DOHH2 (cell line): ENCODE measurements at regions not wholly inside any gene's neighbourhood (a gene's known extent, or its start where the extent isn't known, plus 50 kb on each side); places are given as distances from the start of the nearest gene placed in this dataset.

Source experiments
- H3F3A ChIP-seq: fragments of 200-600 bp; sonication (generic), shearing (Covaris generic); 2 replicates; pipeline ENCODE4 v1.6.0; 2016; ENCODE audit warnings: antibody characterized with exemption, mild to moderate bottlenecking; ENCODE audit not compliant: control insufficient read depth, insufficient read depth
- H3K27ac ChIP-seq: fragments of 200-600 bp; sonication (generic); 2 replicates; pipeline ENCODE4 v1.5.1; 2014; ENCODE audit warnings: low read depth, mild to moderate bottlenecking, low read length, moderate library complexity
- H3K27me3 ChIP-seq: fragments of 200-600 bp; sonication (generic); 2 replicates; pipeline ENCODE4 v1.6.1; 2014; ENCODE audit warnings: mild to moderate bottlenecking, low read length, mixed read lengths; ENCODE audit not compliant: control insufficient read depth
- H3K36me3 ChIP-seq: fragments of 200-600 bp; sonication (generic); 2 replicates; pipeline ENCODE4 v1.6.1; 2014; ENCODE audit warnings: mild to moderate bottlenecking, low read length, moderate library complexity, mixed read lengths; ENCODE audit not compliant: control insufficient read depth
- H3K4me1 ChIP-seq: fragments of 200-600 bp; sonication (generic); 2 replicates; pipeline ENCODE4 v1.6.1; 2014; ENCODE audit warnings: mild to moderate bottlenecking, low read length, mixed read lengths; ENCODE audit not compliant: control insufficient read depth
- H3K4me2 ChIP-seq: fragments of 200-600 bp; sonication (generic); 2 replicates; pipeline ENCODE4 v1.6.0; 2014; ENCODE audit warnings: mild to moderate bottlenecking, low read length, moderate library complexity
- H3K4me3 ChIP-seq: fragments of 200-600 bp; sonication (generic); 2 replicates; pipeline ENCODE4 v1.5.1; 2014; ENCODE audit warnings: mild to moderate bottlenecking, low read length, mixed read lengths
- H3K79me2 ChIP-seq: fragments of 200-600 bp; sonication (generic); 2 replicates; pipeline ENCODE4 v1.6.1; 2014; ENCODE audit warnings: mild to moderate bottlenecking, low read length, mixed read lengths; ENCODE audit not compliant: control insufficient read depth
- H3K9me2 ChIP-seq: fragments of 200-600 bp; sonication (generic); replicated peaks from 2 replicates; pipeline ENCODE4 v1.6.1; 2014; ENCODE audit warnings: mild to moderate bottlenecking, low read length, mixed read lengths; ENCODE audit not compliant: control insufficient read depth
- H3K9me3 ChIP-seq: fragments of 200-600 bp; sonication (generic); 2 replicates; pipeline ENCODE4 v1.6.1; 2014; ENCODE audit warnings: antibody characterized with exemption, low read length, mixed read lengths; ENCODE audit not compliant: control insufficient read depth, insufficient read depth
- H4K20me1 ChIP-seq: fragments of 200-600 bp; sonication (generic); 2 replicates; pipeline ENCODE4 v1.6.0; 2014; ENCODE audit warnings: low read depth, mild to moderate bottlenecking, antibody characterized with exemption, low read length, moderate library complexity; ENCODE audit not compliant: control insufficient read depth, insufficient read depth
- EZH2phosphoT487 ChIP-seq: fragments of 200-600 bp; sonication (generic); IDR thresholded peaks from 2 replicates; pipeline ENCODE4 v1.6.1; 2017; ENCODE audit warnings: borderline replicate concordance, mild to moderate bottlenecking, antibody characterized with exemption, low read length, moderate library complexity, mixed read lengths
- TF ChIP-seq, protein P1 (sequence below): fragments of 200-600 bp; sonication (generic); IDR thresholded peaks from one replicate; pipeline ENCODE4 v1.5.1; 2014; ENCODE audit warnings: antibody characterized with exemption, mild to moderate bottlenecking, low read depth, low read length; ENCODE audit not compliant: poor library complexity, severe bottlenecking

DNA sequence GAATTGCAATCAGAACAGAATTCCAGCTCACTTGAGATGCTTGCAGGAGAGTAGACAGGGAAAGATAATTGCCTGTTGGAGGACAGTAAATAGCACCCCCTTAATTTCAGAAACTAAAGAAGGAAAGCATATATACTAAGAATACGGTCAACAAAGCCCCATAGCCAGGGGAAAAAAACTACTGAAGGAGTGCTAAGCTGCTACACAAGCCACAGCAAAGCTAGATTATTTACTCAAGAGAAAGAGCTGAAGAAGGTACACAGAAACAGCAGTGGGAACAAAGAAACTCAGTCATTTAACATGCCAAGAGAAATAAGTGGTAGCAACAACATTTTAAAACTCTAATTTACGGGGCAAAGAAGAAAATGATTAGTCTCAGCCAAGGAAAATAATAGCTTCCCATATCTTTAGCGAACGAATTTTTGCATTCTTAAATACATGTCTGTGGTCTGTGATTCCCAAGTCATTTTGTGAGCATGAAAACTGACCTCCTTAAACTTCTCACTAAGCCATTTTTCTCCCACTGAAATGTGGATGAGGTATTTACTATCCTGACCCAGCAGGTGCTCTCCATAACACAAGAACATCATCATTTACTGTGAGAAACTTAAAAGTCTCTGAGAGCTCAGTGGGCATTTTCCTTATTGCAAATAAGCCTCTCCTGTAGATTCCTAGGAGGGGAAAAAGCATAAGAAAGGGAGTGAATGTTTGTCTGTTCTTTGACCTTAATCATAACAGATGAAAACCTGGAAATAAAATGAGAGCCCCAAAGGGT is 196.0 kb downstream of the PAX3 start:
- no peak overlapping the region for H3K4me2 ChIP-seq

DNA sequence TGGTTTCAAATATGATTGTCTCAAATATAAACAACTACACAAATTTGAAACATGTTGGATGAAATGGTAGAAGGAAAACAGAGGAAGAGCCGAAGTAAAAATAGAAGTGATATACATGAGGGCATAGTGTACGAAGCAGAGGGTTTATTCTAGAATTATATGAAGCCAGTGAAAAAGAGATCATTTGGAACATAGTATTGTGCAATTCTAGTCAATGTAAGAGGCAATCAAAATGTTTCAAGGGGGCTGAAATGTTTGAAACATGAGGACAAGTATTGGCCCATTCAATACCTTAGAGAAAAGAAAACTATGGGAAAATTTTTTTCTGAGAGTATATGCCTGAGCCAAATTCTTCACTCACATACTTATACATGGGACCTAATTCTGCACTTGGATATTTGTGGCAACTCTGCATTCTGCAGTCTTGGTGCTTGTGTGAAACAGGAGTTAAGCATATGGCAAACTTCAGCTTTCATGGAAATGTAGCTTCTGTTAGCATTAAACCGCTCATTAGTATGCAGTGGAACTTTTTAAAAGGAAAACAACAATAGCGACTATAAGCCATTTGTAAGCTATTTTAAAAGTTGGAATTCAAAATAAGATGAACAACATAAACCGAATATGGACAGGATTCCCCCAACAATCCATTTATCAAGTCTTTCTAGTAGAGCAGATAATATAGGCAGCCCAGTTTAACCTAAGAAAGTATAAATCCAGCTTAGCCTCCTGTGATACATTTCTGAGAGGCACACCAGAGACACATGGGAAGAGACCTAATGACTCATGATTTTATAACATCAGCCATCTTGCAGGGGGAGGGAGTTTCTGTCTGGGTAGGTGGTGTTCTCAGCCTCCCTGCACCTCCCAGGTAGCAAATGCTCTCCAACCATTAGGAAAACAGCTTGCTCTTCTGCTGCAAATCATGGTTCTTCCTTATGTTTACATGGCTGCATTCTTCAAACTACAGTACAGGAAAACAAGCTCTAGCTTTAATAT is 197.8 kb downstream of the PAX3 start:
- no peak overlapping the region for H3K4me2 ChIP-seq
- no peak overlapping the region for H3K27ac ChIP-seq
- H3K4me3 ChIP-seq = no peak overlapping the region
- TF ChIP-seq EZH2phosphoT487 = no peak
- TF ChIP-seq, protein P1, sequence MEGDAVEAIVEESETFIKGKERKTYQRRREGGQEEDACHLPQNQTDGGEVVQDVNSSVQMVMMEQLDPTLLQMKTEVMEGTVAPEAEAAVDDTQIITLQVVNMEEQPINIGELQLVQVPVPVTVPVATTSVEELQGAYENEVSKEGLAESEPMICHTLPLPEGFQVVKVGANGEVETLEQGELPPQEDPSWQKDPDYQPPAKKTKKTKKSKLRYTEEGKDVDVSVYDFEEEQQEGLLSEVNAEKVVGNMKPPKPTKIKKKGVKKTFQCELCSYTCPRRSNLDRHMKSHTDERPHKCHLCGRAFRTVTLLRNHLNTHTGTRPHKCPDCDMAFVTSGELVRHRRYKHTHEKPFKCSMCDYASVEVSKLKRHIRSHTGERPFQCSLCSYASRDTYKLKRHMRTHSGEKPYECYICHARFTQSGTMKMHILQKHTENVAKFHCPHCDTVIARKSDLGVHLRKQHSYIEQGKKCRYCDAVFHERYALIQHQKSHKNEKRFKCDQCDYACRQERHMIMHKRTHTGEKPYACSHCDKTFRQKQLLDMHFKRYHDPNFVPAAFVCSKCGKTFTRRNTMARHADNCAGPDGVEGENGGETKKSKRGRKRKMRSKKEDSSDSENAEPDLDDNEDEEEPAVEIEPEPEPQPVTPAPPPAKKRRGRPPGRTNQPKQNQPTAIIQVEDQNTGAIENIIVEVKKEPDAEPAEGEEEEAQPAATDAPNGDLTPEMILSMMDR = no peak
- no peaks in the 10 kb centered on the region for H3K4me1 ChIP-seq
- no peaks in the 10 kb centered on the region for H3K9me3 ChIP-seq
- no peaks in the 10 kb centered on the region for H3F3A ChIP-seq
- no peaks in the 10 kb centered on the region for H4K20me1 ChIP-seq
- no peaks in the 10 kb centered on the region for H3K9me2 ChIP-seq
- peaks cover 3% of the 10 kb centered on the region; the same call in 1 of the 2 replicates for H3K27me3 ChIP-seq
- no peaks in the 10 kb centered on the region for H3K79me2 ChIP-seq
- H3K36me3 ChIP-seq = no peaks in the 10 kb centered on the region

More for the DNA sequence above, 196.0 kb downstream of the PAX3 start:
- Histone ChIP-seq H3K79me2 (no peaks in the 10 kb centered on the region), H3K4me3 (no peak overlapping the region), H4K20me1 (no peaks in the 10 kb centered on the region), H3K27ac (no peak overlapping the region), H3K9me3 (no peaks in the 10 kb centered on the region), H3K4me1 (no peaks in the 10 kb centered on the region), H3K9me2 (no peaks in the 10 kb centered on the region), H3K36me3 (no peaks in the 10 kb centered on the region), H3F3A (no peaks in the 10 kb centered on the region), H3K27me3 (peaks cover 3% of the 10 kb centered on the region; the same call in 1 of the 2 replicates)
- TF ChIP-seq, protein P1 = no peak

DNA sequence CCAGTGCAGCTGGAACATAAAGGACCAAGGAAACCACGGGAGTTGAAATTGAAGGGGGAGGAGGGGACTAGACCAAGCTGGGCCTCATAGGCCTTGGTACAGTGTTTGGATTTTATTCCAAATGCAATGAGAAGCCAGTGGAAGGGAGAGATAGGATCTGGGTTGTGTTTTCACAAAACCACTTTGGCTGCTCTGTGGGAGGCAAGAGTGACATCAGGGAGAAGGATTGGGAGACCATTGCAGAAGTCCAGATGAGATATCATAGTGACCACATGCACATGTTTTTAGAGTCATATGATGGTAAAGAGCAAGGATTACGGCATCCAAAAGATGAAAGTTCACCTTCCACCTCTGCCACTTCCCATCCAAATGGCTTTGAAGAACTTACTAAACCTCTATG is 210.2 kb downstream of the PAX3 start:
- 0 out of 2 replicates have a peak, but pooled peaks cover 4% of the 10 kb centered on the region for H3K9me3 ChIP-seq
- no peak overlapping the region for H3K27ac ChIP-seq
- no peak overlapping the region for H3K4me2 ChIP-seq
- no peaks in the 10 kb centered on the region for H3K79me2 ChIP-seq
- H3K27me3 ChIP-seq = no peaks in the 10 kb centered on the region
- no peaks in the 10 kb centered on the region for H3K4me1 ChIP-seq
- no peaks in the 10 kb centered on the region for H3F3A ChIP-seq
- H3K9me2 ChIP-seq = no peaks in the 10 kb centered on the region
- no peaks in the 10 kb centered on the region for H4K20me1 ChIP-seq
- TF ChIP-seq, protein P1 = no peak
- no peak for TF ChIP-seq EZH2phosphoT487
- H3K36me3 ChIP-seq = no peaks in the 10 kb centered on the region
- H3K4me3 ChIP-seq = no peak overlapping the region
